GM21717 (cell line): ENCODE measurements at regions not wholly inside any gene's neighbourhood (a gene's known extent, or its start where the extent isn't known, plus 50 kb on each side); places are given as distances from the start of the nearest gene placed in this dataset.
"Not testable (repeated sequence)": the region's sequence is repeated elsewhere in the genome, so short reads cannot be mapped to it uniquely, and the experiment has no call there.

ENCODE experiments used
- ATAC-seq: cut with Tn5 transposase; IDR thresholded peaks from one replicate; pipeline ENCODE4 v1.9.1; 2021; ENCODE audit warnings: mild to moderate bottlenecking, moderate library complexity; ENCODE audit not compliant: unreplicated experiment

GRCh38 chr1:81308191-81308590, 492.5 kb upstream of the ADGRL2 start:
- ATAC-seq, result no peak

- no peak for ATAC-seq
These were observed 492.9 kb upstream of the ADGRL2 start for GRCh38 chr1:81307786-81308185.

GRCh38 chr1:81305997-81306452, 494.7 kb upstream of the ADGRL2 start:
- peak; percentile 50 for ATAC-seq

GRCh38 chr1:81304187-81304586, 496.5 kb upstream of the ADGRL2 start:
- no peak for ATAC-seq

GRCh38 chr1:81299892-81300291, 500.8 kb upstream of the ADGRL2 start:
- no peak for ATAC-seq

- ATAC-seq, result no peak
These were observed 502.5 kb upstream of the ADGRL2 start for GRCh38 chr1:81298266-81298665.

GRCh38 chr1:81296601-81297000, 504.1 kb upstream of the ADGRL2 start:
- no peak for ATAC-seq

GRCh38 chr1:81290326-81290725, 510.4 kb upstream of the ADGRL2 start:
- ATAC-seq, result no peak

GRCh38 chr1:81288689-81289088, 512.0 kb upstream of the ADGRL2 start:
- ATAC-seq, result no peak

GRCh38 chr1:81287411-81288080, 513.2 kb upstream of the ADGRL2 start:
- ATAC-seq, result no peak

GRCh38 chr1:81270051-81270450, 530.7 kb upstream of the ADGRL2 start:
- no peak for ATAC-seq

- ATAC-seq, result no peak
These were observed 535.8 kb upstream of the ADGRL2 start for GRCh38 chr1:81264976-81265375.

- no peak for ATAC-seq
These were observed 540.9 kb upstream of the ADGRL2 start for GRCh38 chr1:81259625-81260411.

- no peak for ATAC-seq
These were observed 546.2 kb upstream of the ADGRL2 start for GRCh38 chr1:81254560-81254959.

GRCh38 chr1:81254068-81254467, 546.7 kb upstream of the ADGRL2 start:
- ATAC-seq, result no peak

- ATAC-seq, result no peak
These were observed 548.1 kb upstream of the ADGRL2 start for GRCh38 chr1:81252471-81253151.

GRCh38 chr1:81250825-81251224, 549.9 kb upstream of the ADGRL2 start:
- not testable (repeated sequence) for ATAC-seq

- not testable (repeated sequence) for ATAC-seq
These were observed 555.5 kb upstream of the ADGRL2 start for GRCh38 chr1:81245084-81245715.

- ATAC-seq, result not testable (repeated sequence)
These were observed 556.1 kb upstream of the ADGRL2 start for GRCh38 chr1:81244612-81245011.

GRCh38 chr1:81242103-81242502, 558.6 kb upstream of the ADGRL2 start:
- ATAC-seq, result no peak

GRCh38 chr1:81238129-81238528, 562.6 kb upstream of the ADGRL2 start:
- no peak for ATAC-seq
